Liver (tissue), 8 donors: ENCODE measurements at regions not wholly inside any gene's neighbourhood (a gene's known extent, or its start where the extent isn't known, plus 50 kb on each side); places are given as distances from the start of the nearest gene placed in this dataset.

ENCODE experiments used
- DNase-seq: peaks from one replicate; pipeline ENCODE4 v3.0.0-alpha.2; 2017; ENCODE audit warnings: low spot score
- H3K27ac ChIP-seq, 2 donors: one replicate each; pipeline ENCODE4 v1.7.0; 2013; ENCODE audit warnings: inconsistent platforms in 2 of 2, low read length in 2 of 2, control low read depth in 1 of 2, low read depth in 1 of 2, mild to moderate bottlenecking in 1 of 2
- H3K27me3 ChIP-seq, 4 donors: one replicate each; pipeline versions ENCODE4 v1.6.1 to v1.7.0; 2013; ENCODE audit warnings: low read length in 3 of 4, inconsistent platforms in 1 of 4, mild to moderate bottlenecking in 1 of 4, moderate library complexity in 1 of 4; ENCODE audit not compliant: control insufficient read depth in 4 of 4, insufficient read depth in 4 of 4
- H3K36me3 ChIP-seq, 4 donors: one replicate each; pipeline versions ENCODE4 v1.6.1 to v1.7.0; 2013; ENCODE audit warnings: low read length in 3 of 4, mild to moderate bottlenecking in 3 of 4, low read depth in 1 of 4, moderate library complexity in 1 of 4; ENCODE audit not compliant: control insufficient read depth in 4 of 4, insufficient read depth in 3 of 4
- H3K4me1 ChIP-seq, 4 donors: one replicate each; pipeline versions ENCODE4 v1.6.1 to v1.7.0; 2013; ENCODE audit warnings: low read length in 3 of 4, mild to moderate bottlenecking in 3 of 4, moderate library complexity in 1 of 4; ENCODE audit not compliant: control insufficient read depth in 4 of 4, insufficient read depth in 4 of 4
- H3K4me3 ChIP-seq, 3 donors: one replicate each; pipeline versions ENCODE4 v1.6.1 to v1.7.0; 2013; ENCODE audit warnings: low read length in 3 of 3, control low read depth in 1 of 3, low read depth in 1 of 3, mild to moderate bottlenecking in 1 of 3
- H3K9ac ChIP-seq, 2 donors: one replicate each; pipeline ENCODE4 v1.7.0; 2013; ENCODE audit warnings: low read length in 2 of 2, mild to moderate bottlenecking in 2 of 2, moderate library complexity in 2 of 2, control low read depth in 1 of 2, low read depth in 1 of 2
- H3K9me3 ChIP-seq, 4 donors: one replicate each; pipeline versions ENCODE4 v1.6.1 to v1.7.0; 2013; ENCODE audit warnings: low read length in 3 of 4; ENCODE audit not compliant: control insufficient read depth in 4 of 4
- EGR1 ChIP-seq, 2 donors: IDR thresholded peaks; 2 replicates each; pipeline ENCODE4 v1.6.1; 2016 to 2018; ENCODE audit warnings: antibody characterized with exemption in 2 of 2, low read depth in 2 of 2
- FOXA1 ChIP-seq: IDR thresholded peaks from 2 replicates; pipeline ENCODE4 v1.6.1; 2016; ENCODE audit warnings: antibody characterized with exemption
- FOXA2 ChIP-seq: IDR thresholded peaks from 2 replicates; pipeline ENCODE4 v1.6.1; 2016; ENCODE audit warnings: antibody characterized with exemption
- GABPA ChIP-seq, 2 donors: IDR thresholded peaks in 1 of 2; conservative IDR thresholded peaks in 1 of 2; 2 replicates each; pipeline ENCODE4 v1.6.1; 2016; ENCODE audit warnings: antibody characterized with exemption in 2 of 2, mild to moderate bottlenecking in 1 of 2, moderate library complexity in 1 of 2
- HNF4A ChIP-seq, 2 donors: conservative IDR thresholded peaks; 2 replicates each; pipeline ENCODE4 v1.6.1; 2016; ENCODE audit warnings: antibody characterized with exemption in 2 of 2, mild to moderate bottlenecking in 2 of 2
- JUND ChIP-seq, 2 donors: IDR thresholded peaks; 2 replicates each; pipeline ENCODE4 v1.6.1; 2016; ENCODE audit warnings: antibody characterized with exemption in 2 of 2
- NR2F2 ChIP-seq: IDR thresholded peaks from 2 replicates; pipeline ENCODE4 v1.6.1; 2016; ENCODE audit warnings: antibody characterized with exemption
- RAD21 ChIP-seq, 2 donors: IDR thresholded peaks; 2 replicates each; pipeline ENCODE4 v1.6.1; 2016; ENCODE audit warnings: antibody characterized with exemption in 2 of 2, mild to moderate bottlenecking in 2 of 2
- RXRA ChIP-seq, 2 donors: IDR thresholded peaks; 2 replicates each; pipeline ENCODE4 v1.6.1; 2017 to 2018; ENCODE audit warnings: antibody characterized with exemption in 2 of 2, mild to moderate bottlenecking in 1 of 2
- SP1 ChIP-seq: IDR thresholded peaks from 2 replicates; pipeline ENCODE4 v1.6.1; 2018; ENCODE audit warnings: antibody characterized with exemption, mild to moderate bottlenecking
- TAF1 ChIP-seq: conservative IDR thresholded peaks from 2 replicates; pipeline ENCODE4 v1.6.1; 2016; ENCODE audit warnings: antibody characterized with exemption, mild to moderate bottlenecking
- YY1 ChIP-seq: IDR thresholded peaks from 2 replicates; pipeline ENCODE4 v1.6.1; 2016; ENCODE audit warnings: antibody characterized with exemption, mild to moderate bottlenecking
- WGBS: extraction: QIAGEN DNeasy Blood & Tissue Kit; methylation state at CpG from one replicate; pipeline ENCODE4 v1.1.7; 2013; 5-methylcytosine and 5-hydroxymethylcytosine counted together
- TF ChIP-seq, protein P1 (sequence below): IDR thresholded peaks from 2 replicates; pipeline ENCODE4 v1.6.1; 2016; ENCODE audit warnings: antibody characterized with exemption, mild to moderate bottlenecking
- TF ChIP-seq, protein P2 (sequence below): IDR thresholded peaks from 2 replicates; pipeline ENCODE4 v1.6.1; 2016; ENCODE audit warnings: antibody characterized with exemption
- TF ChIP-seq, protein P3 (sequence below): fragments of 150-350 bp; IDR thresholded peaks from 2 replicates; pipeline ENCODE4 v1.5.1; 2017; ENCODE audit warnings: improper control_type of control experiment, low read depth, low read length; ENCODE audit not compliant: missing input control
- TF ChIP-seq, protein P4 (sequence below): IDR thresholded peaks from 2 replicates; pipeline ENCODE4 v1.6.1; 2016; ENCODE audit warnings: antibody characterized with exemption
- TF ChIP-seq, protein P5 (sequence below): IDR thresholded peaks from 2 replicates; pipeline ENCODE4 v1.6.1; 2016; ENCODE audit warnings: antibody characterized with exemption
- donor health status: healthy.
- donor health status: healthy.
- donor health status: healthy.
- donor health status: healthy.
- donor health status: healthy.

DNA sequence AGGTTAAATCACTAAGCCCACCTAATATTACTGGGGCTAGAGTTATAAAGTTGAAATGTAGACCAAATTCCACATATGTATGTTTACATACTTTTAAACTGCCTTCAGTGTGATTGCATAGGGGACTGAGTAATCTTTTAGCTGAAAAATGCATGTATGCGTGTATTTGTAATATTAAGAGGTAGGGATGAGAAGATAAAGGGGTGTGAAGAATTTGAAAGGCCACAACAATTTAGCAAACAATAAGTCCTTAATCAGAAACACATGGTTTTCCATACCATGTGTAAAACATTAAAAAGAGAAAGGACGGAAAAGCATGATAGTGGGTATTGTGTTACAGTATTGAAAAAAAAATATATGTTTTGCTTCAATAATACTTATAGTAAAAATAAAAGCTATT, 919.9 kb upstream of the FLRT2 start:
- TF ChIP-seq YY1, result no peak
- TF ChIP-seq TAF1, result no peak
- no peak for TF ChIP-seq FOXA2
- TF ChIP-seq FOXA1, result no peak
- TF ChIP-seq, protein P1, sequence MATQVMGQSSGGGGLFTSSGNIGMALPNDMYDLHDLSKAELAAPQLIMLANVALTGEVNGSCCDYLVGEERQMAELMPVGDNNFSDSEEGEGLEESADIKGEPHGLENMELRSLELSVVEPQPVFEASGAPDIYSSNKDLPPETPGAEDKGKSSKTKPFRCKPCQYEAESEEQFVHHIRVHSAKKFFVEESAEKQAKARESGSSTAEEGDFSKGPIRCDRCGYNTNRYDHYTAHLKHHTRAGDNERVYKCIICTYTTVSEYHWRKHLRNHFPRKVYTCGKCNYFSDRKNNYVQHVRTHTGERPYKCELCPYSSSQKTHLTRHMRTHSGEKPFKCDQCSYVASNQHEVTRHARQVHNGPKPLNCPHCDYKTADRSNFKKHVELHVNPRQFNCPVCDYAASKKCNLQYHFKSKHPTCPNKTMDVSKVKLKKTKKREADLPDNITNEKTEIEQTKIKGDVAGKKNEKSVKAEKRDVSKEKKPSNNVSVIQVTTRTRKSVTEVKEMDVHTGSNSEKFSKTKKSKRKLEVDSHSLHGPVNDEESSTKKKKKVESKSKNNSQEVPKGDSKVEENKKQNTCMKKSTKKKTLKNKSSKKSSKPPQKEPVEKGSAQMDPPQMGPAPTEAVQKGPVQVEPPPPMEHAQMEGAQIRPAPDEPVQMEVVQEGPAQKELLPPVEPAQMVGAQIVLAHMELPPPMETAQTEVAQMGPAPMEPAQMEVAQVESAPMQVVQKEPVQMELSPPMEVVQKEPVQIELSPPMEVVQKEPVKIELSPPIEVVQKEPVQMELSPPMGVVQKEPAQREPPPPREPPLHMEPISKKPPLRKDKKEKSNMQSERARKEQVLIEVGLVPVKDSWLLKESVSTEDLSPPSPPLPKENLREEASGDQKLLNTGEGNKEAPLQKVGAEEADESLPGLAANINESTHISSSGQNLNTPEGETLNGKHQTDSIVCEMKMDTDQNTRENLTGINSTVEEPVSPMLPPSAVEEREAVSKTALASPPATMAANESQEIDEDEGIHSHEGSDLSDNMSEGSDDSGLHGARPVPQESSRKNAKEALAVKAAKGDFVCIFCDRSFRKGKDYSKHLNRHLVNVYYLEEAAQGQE, result no peak
- TF ChIP-seq RXRA (IDR thresholded peaks at IDR 0.05), result no peak
- no peak for TF ChIP-seq SP1
- TF ChIP-seq, protein P2, sequence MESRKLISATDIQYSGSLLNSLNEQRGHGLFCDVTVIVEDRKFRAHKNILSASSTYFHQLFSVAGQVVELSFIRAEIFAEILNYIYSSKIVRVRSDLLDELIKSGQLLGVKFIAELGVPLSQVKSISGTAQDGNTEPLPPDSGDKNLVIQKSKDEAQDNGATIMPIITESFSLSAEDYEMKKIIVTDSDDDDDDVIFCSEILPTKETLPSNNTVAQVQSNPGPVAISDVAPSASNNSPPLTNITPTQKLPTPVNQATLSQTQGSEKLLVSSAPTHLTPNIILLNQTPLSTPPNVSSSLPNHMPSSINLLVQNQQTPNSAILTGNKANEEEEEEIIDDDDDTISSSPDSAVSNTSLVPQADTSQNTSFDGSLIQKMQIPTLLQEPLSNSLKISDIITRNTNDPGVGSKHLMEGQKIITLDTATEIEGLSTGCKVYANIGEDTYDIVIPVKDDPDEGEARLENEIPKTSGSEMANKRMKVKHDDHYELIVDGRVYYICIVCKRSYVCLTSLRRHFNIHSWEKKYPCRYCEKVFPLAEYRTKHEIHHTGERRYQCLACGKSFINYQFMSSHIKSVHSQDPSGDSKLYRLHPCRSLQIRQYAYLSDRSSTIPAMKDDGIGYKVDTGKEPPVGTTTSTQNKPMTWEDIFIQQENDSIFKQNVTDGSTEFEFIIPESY, result no peak
- TF ChIP-seq EGR1 (IDR thresholded peaks at IDR 0.05; ENCODE audit: low read depth in 2 of 2), result no peak
- no peak for TF ChIP-seq HNF4A (conservative IDR thresholded peaks at IDR 0.05)
- TF ChIP-seq RAD21 (IDR thresholded peaks at IDR 0.05), result no peak
- TF ChIP-seq, protein P3, sequence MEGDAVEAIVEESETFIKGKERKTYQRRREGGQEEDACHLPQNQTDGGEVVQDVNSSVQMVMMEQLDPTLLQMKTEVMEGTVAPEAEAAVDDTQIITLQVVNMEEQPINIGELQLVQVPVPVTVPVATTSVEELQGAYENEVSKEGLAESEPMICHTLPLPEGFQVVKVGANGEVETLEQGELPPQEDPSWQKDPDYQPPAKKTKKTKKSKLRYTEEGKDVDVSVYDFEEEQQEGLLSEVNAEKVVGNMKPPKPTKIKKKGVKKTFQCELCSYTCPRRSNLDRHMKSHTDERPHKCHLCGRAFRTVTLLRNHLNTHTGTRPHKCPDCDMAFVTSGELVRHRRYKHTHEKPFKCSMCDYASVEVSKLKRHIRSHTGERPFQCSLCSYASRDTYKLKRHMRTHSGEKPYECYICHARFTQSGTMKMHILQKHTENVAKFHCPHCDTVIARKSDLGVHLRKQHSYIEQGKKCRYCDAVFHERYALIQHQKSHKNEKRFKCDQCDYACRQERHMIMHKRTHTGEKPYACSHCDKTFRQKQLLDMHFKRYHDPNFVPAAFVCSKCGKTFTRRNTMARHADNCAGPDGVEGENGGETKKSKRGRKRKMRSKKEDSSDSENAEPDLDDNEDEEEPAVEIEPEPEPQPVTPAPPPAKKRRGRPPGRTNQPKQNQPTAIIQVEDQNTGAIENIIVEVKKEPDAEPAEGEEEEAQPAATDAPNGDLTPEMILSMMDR, result no peak
- Histone ChIP-seq H3K27me3 (no peaks in the 10 kb centered on the region), H3K27ac (no peak overlapping the region), H3K9me3 (no peaks in the 10 kb centered on the region), H3K9ac (no peak overlapping the region), H3K4me3 (no peak overlapping the region), H3K4me1 (no peaks in the 10 kb centered on the region), H3K36me3 (no peaks in the 10 kb centered on the region)
- no peak for DNase-seq
- WGBS, result 82% methylated on average over 2 of the region's 2 CpGs

DNA sequence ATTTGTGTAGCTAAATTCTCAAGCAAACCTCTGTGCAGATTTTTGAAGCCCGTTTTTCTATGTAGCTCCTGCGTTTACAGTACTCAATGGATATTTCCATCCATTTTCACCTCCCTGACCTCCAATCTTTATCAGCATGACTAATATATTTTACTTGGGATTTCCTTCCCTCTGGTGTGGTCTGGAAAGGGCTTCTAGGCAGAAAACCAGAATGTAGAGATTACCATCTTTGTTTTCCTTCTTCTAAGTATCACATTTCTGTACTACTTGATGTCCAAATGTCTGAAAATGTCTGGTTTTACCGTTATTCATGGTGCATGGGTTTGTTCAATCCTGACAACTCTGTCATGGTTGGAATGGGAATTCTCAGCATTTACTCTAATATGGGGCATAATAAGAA, 907.6 kb upstream of the FLRT2 start:
- Histone ChIP-seq H3K27me3 (no peaks in the 10 kb centered on the region), H3K4me1 (no peaks in the 10 kb centered on the region), H3K9ac (no peak overlapping the region), H3K36me3 (no peaks in the 10 kb centered on the region), H3K9me3 (peaks cover 0 to 5% (median 0%) of the 10 kb centered on the region in 4 donors), H3K4me3 (no peak overlapping the region), H3K27ac (no peak overlapping the region)
- WGBS, result 40% methylated on average over 3 of the region's 3 CpGs
- TF ChIP-seq YY1 (no peak), FOXA1 (no peak), HNF4A (conservative IDR thresholded peaks at IDR 0.05) (no peak), NR2F2 (no peak), RAD21 (IDR thresholded peaks at IDR 0.05) (no peak), EGR1 (IDR thresholded peaks at IDR 0.05; ENCODE audit: low read depth in 2 of 2) (no peak), TAF1 (no peak), RXRA (IDR thresholded peaks at IDR 0.05) (no peak), GABPA (IDR thresholded peaks at IDR 0.05 in 1 of 2, conservative IDR thresholded peaks at IDR 0.05 in 1 of 2) (no peak), JUND (IDR thresholded peaks at IDR 0.05) (no peak), FOXA2 (no peak), SP1 (no peak)
- TF ChIP-seq, protein P4, sequence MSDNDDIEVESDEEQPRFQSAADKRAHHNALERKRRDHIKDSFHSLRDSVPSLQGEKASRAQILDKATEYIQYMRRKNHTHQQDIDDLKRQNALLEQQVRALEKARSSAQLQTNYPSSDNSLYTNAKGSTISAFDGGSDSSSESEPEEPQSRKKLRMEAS, result no peak
- TF ChIP-seq, protein P2, result no peak
- TF ChIP-seq, protein P5, sequence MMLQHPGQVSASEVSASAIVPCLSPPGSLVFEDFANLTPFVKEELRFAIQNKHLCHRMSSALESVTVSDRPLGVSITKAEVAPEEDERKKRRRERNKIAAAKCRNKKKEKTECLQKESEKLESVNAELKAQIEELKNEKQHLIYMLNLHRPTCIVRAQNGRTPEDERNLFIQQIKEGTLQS, result no peak
- TF ChIP-seq, protein P3, result no peak
- no peak for DNase-seq
